SK-N-SH (cell line): ENCODE measurements at regions not wholly inside any gene's neighbourhood (a gene's known extent, or its start where the extent isn't known, plus 50 kb on each side); places are given as distances from the start of the nearest gene placed in this dataset.

ENCODE experiments used
- CTCF ChIA-PET: fragments of 300-600, 350-600 bp; formaldehyde crosslinking; extraction: SDS; loops from one replicate; lab custom pipeline; 2021; lab: Yijun Ruan, JAX
- POLR2A ChIA-PET: fragments of 350-600 bp; sonication (Branson Sonifier 250); formaldehyde crosslinking; extraction: SDS; loops from one replicate; lab custom pipeline; 2020; ENCODE audit warnings: antibody characterized with exemption, inconsistent platforms; lab: Yijun Ruan, JAX
- DNase-seq: peaks from one replicate; pipeline ENCODE4 v3.0.0; 2012
- H2AFZ ChIP-seq: fragments of 200-600 bp; sonication (generic); 2 replicates; pipeline ENCODE4 v1.8.1; 2016; ENCODE audit warnings: antibody characterized with exemption, mild to moderate bottlenecking, low read depth
- H3F3A ChIP-seq: fragments of 200-600 bp; sonication (generic); replicated peaks from 2 replicates; pipeline ENCODE3; 2016; ENCODE audit warnings: antibody characterized with exemption, mild to moderate bottlenecking; ENCODE audit not compliant: insufficient read depth
- H3K27ac ChIP-seq, 2 experiments: fragments of 200-500 bp in 1 of 2; fragments of 200-600 bp in 1 of 2; sonication (Bioruptor generic) in 1 of 2; sonication (generic), shearing (Covaris generic) in 1 of 2; 2 replicates each; pipeline versions ENCODE4 v1.5.1 to v1.6.1; 2014 to 2016; ENCODE audit warnings: low read depth in 2 of 2, inconsistent platforms in 1 of 2, low read length in 1 of 2, mild to moderate bottlenecking in 1 of 2, mixed read lengths in 1 of 2
- H3K27me3 ChIP-seq: fragments of 200-600 bp; sonication (generic), shearing (Covaris generic); 2 replicates; pipeline ENCODE4 v1.6.1; 2016; ENCODE audit warnings: mixed run types; ENCODE audit not compliant: insufficient read depth
- H3K36me3 ChIP-seq, 2 experiments: fragments of 200-500 bp in 1 of 2; fragments of 200-600 bp in 1 of 2; sonication (Bioruptor generic) in 1 of 2; sonication (generic) in 1 of 2; replicated peaks in 1 of 2; 2 replicates each; pipeline versions ENCODE3 to v1.5.1; 2014 to 2016; ENCODE audit warnings: low read length in 1 of 2, mild to moderate bottlenecking in 1 of 2; ENCODE audit not compliant: insufficient read depth in 2 of 2, control insufficient read depth in 1 of 2
- H3K4me1 ChIP-seq, 2 experiments: fragments of 200-500 bp in 1 of 2; fragments of 200-600 bp in 1 of 2; sonication (Bioruptor generic) in 1 of 2; sonication (generic), shearing (Covaris generic) in 1 of 2; 2 replicates each; pipeline versions ENCODE4 v1.5.1 to v1.6.1; 2014 to 2016; ENCODE audit warnings: low read depth in 1 of 2, low read length in 1 of 2, mixed run types in 1 of 2; ENCODE audit not compliant: insufficient read depth in 2 of 2, control insufficient read depth in 1 of 2
- H3K4me2 ChIP-seq: fragments of 200-600 bp; sonication (generic), shearing (Covaris generic); 2 replicates; pipeline ENCODE4 v1.6.1; 2017; ENCODE audit warnings: mixed run types
- H3K4me3 ChIP-seq, 2 experiments: fragments of 200-500 bp in 1 of 2; fragments of 200-600 bp in 1 of 2; sonication (Bioruptor generic) in 1 of 2; sonication (generic), shearing (Covaris generic) in 1 of 2; 2 replicates each; pipeline versions ENCODE4 v1.5.1 to v1.8.1; 2014 to 2016; ENCODE audit warnings: low read depth in 2 of 2, inconsistent platforms in 1 of 2, low read length in 1 of 2, mild to moderate bottlenecking in 1 of 2, mixed read lengths in 1 of 2, moderate library complexity in 1 of 2
- H3K79me2 ChIP-seq: fragments of 200-600 bp; sonication (generic); 2 replicates; pipeline ENCODE4 v1.8.1; 2017; ENCODE audit warnings: mild to moderate bottlenecking; ENCODE audit not compliant: insufficient read depth
- H3K9ac ChIP-seq: fragments of 200-600 bp; sonication (generic); 2 replicates; pipeline ENCODE4 v1.6.1; 2017; ENCODE audit warnings: mixed run types
- H3K9me2 ChIP-seq: fragments of 200-600 bp; sonication (generic); 2 replicates; pipeline ENCODE4 v1.6.1; 2017; ENCODE audit warnings: mixed run types
- H3K9me3 ChIP-seq: fragments of 200-600 bp; sonication (generic); 2 replicates; pipeline ENCODE4 v1.6.1; 2017; ENCODE audit warnings: mixed run types, mild to moderate bottlenecking, moderate library complexity
- H4K20me1 ChIP-seq: fragments of 200-600 bp; sonication (generic); 2 replicates; pipeline ENCODE4 v1.6.1; 2017; ENCODE audit warnings: mild to moderate bottlenecking, mixed run types; ENCODE audit not compliant: insufficient read depth
- CHD2 ChIP-seq: fragments of 150-350 bp; IDR thresholded peaks from 2 replicates; pipeline ENCODE4 v1.6.1; 2018; ENCODE audit warnings: low read length; ENCODE audit not compliant: partially characterized antibody
- EP300 ChIP-seq, 2 experiments: IDR thresholded peaks; 2 replicates each; pipeline versions ENCODE4 v1.4.0 to v1.6.1; 2012; ENCODE audit warnings: borderline replicate concordance in 1 of 2, low read depth in 1 of 2, low read length in 1 of 2
- EZH2phosphoT487 ChIP-seq: fragments of 200-600 bp; sonication (generic); IDR thresholded peaks from 2 replicates; pipeline ENCODE4 v1.6.1; 2017; ENCODE audit warnings: low read depth, mixed run types, mild to moderate bottlenecking, antibody characterized with exemption, moderate library complexity, borderline replicate concordance
- FOXJ3 ChIP-seq: sonication (generic); formaldehyde crosslinking; IDR thresholded peaks from 2 replicates; pipeline ENCODE4 v1.5.1; 2020; ENCODE audit warnings: mild to moderate bottlenecking, missing genetic modification reagents
- FOXM1 ChIP-seq: IDR thresholded peaks from 2 replicates; pipeline ENCODE4 v1.4.0; 2012; ENCODE audit warnings: low read depth, mild to moderate bottlenecking
- IRF3 ChIP-seq: fragments of 150-350 bp; IDR thresholded peaks from 2 replicates; pipeline ENCODE4 v1.6.1; 2016; ENCODE audit warnings: mild to moderate bottlenecking, low read depth, low read length
- MEF2A ChIP-seq: IDR thresholded peaks from 2 replicates; pipeline ENCODE4 v1.4.0; 2012; ENCODE audit warnings: low read depth, borderline replicate concordance
- RAD21 ChIP-seq: IDR thresholded peaks from 2 replicates; pipeline ENCODE4 v1.6.1; 2012; ENCODE audit warnings: mild to moderate bottlenecking, low read length
- RCOR1 ChIP-seq: fragments of 150-350 bp; IDR thresholded peaks from 2 replicates; pipeline ENCODE4 v1.6.1; 2017; ENCODE audit warnings: antibody characterized with exemption, low read length
- REST ChIP-seq: IDR thresholded peaks from 2 replicates; pipeline ENCODE4 v1.6.1; 2012; ENCODE audit warnings: mild to moderate bottlenecking, low read depth, low read length, moderate library complexity
- RXRA ChIP-seq: IDR thresholded peaks from 2 replicates; pipeline ENCODE4 v1.4.0; 2012; ENCODE audit warnings: low read depth, mild to moderate bottlenecking, borderline replicate concordance
- TAF1 ChIP-seq: IDR thresholded peaks from 2 replicates; pipeline ENCODE4 v1.6.1; 2012; ENCODE audit warnings: low read depth, mild to moderate bottlenecking, low read length, moderate library complexity, borderline replicate concordance
- TEAD4 ChIP-seq: IDR thresholded peaks from 2 replicates; pipeline ENCODE4 v1.4.0; 2012; ENCODE audit warnings: mild to moderate bottlenecking, borderline replicate concordance; ENCODE audit not compliant: insufficient read depth
- ZBTB33 ChIP-seq: IDR thresholded peaks from 2 replicates; pipeline ENCODE4 v1.4.0; 2012; ENCODE audit warnings: low read depth, borderline replicate concordance
- WGBS: methylation state at CpG from one replicate; pipeline ENCODE4 v1.1.6; 2017; ENCODE audit warnings: low lambda C conversion rate; 5-methylcytosine and 5-hydroxymethylcytosine counted together
- TF ChIP-seq, protein P1 (sequence below): fragments of 150-350 bp; IDR thresholded peaks from 2 replicates; pipeline ENCODE4 v1.6.1; 2017; ENCODE audit warnings: antibody characterized with exemption, low read length, low read depth, borderline replicate concordance
- TF ChIP-seq, protein P2 (sequence below): fragments of 200-600 bp; sonication (generic); IDR thresholded peaks from 2 replicates; pipeline ENCODE4 v1.6.1; 2017; ENCODE audit warnings: antibody characterized with exemption, mild to moderate bottlenecking, moderate library complexity
- TF ChIP-seq, protein P3 (sequence below): IDR thresholded peaks from 2 replicates; pipeline ENCODE4; 2012

DNA sequence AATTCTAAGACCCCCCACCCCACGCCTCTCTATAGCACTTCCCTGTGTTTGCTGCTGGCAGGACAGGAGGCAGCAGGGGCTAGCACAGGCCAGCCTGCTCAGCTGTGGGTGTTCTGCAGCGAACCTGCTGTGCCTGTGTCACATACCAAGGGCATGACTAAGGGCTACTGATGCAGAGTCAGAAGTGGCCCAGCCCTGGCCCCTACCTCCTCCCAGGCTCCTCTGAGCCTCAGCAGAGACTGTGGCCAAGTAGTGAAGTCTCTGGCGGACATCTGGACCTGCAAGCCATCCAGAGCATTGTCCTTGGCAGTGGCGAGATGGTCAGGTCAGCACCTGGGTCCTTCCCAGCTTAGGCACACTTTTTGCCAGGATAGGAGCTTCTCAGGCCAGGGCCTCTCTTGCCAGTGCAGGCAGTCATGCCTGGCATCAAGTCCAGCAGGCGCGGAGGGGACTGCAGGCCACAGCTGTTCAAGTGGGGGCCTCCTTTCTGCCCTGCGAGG is 116.3 kb upstream of the RET start:
- Histone ChIP-seq H4K20me1 (no peaks in the 10 kb centered on the region), H3F3A (no peaks in the 10 kb centered on the region), H3K36me3 (no peaks in the 10 kb centered on the region), H3K9me3 (no peaks in the 10 kb centered on the region), H3K4me2 (no peak overlapping the region), H3K4me3 (no peak overlapping the region), H3K79me2 (no peaks in the 10 kb centered on the region), H3K27me3 (no peaks in the 10 kb centered on the region), H3K27ac (peak overlapping the region in 1 of 2 experiments; percentile 93; a peak in 1 of 4 replicates), H3K9ac (no peak overlapping the region), H2AFZ (no peak overlapping the region), H3K4me1 (peaks cover 0 to 43% of the 10 kb centered on the region in 2 experiments; a peak in 2 of 4 replicates), H3K9me2 (no peaks in the 10 kb centered on the region)
- no peak for DNase-seq
- CTCF ChIA-PET, result interaction anchor here (1.7 kb wide), 1 partner anchor 15 kb away, joined by 7 read pairs; no protein-coding TSS in a partner anchor
- POLR2A ChIA-PET, result interaction anchor here (2.3 kb wide), 1 partner anchor 10 kb away, joined by 15 read pairs; no protein-coding TSS in a partner anchor
- 68% methylated on average over 5 of the region's 7 CpGs for WGBS
- no peak for TF ChIP-seq EZH2phosphoT487
- TF ChIP-seq CHD2, result no peak
- TF ChIP-seq, protein P1, sequence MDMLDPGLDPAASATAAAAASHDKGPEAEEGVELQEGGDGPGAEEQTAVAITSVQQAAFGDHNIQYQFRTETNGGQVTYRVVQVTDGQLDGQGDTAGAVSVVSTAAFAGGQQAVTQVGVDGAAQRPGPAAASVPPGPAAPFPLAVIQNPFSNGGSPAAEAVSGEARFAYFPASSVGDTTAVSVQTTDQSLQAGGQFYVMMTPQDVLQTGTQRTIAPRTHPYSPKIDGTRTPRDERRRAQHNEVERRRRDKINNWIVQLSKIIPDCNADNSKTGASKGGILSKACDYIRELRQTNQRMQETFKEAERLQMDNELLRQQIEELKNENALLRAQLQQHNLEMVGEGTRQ, result no peak
- TF ChIP-seq RCOR1, result no peak
- TF ChIP-seq IRF3, result no peak
- no peak for TF ChIP-seq MEF2A
- TF ChIP-seq REST, result no peak
- TF ChIP-seq, protein P2, sequence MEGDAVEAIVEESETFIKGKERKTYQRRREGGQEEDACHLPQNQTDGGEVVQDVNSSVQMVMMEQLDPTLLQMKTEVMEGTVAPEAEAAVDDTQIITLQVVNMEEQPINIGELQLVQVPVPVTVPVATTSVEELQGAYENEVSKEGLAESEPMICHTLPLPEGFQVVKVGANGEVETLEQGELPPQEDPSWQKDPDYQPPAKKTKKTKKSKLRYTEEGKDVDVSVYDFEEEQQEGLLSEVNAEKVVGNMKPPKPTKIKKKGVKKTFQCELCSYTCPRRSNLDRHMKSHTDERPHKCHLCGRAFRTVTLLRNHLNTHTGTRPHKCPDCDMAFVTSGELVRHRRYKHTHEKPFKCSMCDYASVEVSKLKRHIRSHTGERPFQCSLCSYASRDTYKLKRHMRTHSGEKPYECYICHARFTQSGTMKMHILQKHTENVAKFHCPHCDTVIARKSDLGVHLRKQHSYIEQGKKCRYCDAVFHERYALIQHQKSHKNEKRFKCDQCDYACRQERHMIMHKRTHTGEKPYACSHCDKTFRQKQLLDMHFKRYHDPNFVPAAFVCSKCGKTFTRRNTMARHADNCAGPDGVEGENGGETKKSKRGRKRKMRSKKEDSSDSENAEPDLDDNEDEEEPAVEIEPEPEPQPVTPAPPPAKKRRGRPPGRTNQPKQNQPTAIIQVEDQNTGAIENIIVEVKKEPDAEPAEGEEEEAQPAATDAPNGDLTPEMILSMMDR, result no peak
- no peak for TF ChIP-seq FOXJ3
- TF ChIP-seq RAD21, result no peak
- TF ChIP-seq TAF1, result no peak
- no peak for TF ChIP-seq FOXM1
- no peak for TF ChIP-seq TEAD4
- TF ChIP-seq EP300 (IDR thresholded peaks at IDR 0.05; ENCODE audit: borderline replicate concordance in 1 of 2, low read depth in 1 of 2, low read length in 1 of 2), result no peak
- TF ChIP-seq RXRA, result no peak
- no peak for TF ChIP-seq ZBTB33
- TF ChIP-seq, protein P3, sequence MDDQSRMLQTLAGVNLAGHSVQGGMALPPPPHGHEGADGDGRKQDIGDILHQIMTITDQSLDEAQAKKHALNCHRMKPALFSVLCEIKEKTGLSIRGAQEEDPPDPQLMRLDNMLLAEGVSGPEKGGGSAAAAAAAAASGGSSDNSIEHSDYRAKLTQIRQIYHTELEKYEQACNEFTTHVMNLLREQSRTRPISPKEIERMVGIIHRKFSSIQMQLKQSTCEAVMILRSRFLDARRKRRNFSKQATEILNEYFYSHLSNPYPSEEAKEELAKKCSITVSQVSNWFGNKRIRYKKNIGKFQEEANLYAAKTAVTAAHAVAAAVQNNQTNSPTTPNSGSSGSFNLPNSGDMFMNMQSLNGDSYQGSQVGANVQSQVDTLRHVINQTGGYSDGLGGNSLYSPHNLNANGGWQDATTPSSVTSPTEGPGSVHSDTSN, result no peak
